HT1080 (cell line): ENCODE measurements at regions not wholly inside any gene's neighbourhood (a gene's known extent, or its start where the extent isn't known, plus 50 kb on each side); places are given as distances from the start of the nearest gene placed in this dataset.
A peak's percentile ranks its signal among the peaks of the same experiment; 100 is the strongest.

ENCODE experiments used
- DNase-seq: peaks from one replicate; pipeline ENCODE4 v3.0.0-alpha.2; 2015; ENCODE audit warnings: low read depth

DNA sequence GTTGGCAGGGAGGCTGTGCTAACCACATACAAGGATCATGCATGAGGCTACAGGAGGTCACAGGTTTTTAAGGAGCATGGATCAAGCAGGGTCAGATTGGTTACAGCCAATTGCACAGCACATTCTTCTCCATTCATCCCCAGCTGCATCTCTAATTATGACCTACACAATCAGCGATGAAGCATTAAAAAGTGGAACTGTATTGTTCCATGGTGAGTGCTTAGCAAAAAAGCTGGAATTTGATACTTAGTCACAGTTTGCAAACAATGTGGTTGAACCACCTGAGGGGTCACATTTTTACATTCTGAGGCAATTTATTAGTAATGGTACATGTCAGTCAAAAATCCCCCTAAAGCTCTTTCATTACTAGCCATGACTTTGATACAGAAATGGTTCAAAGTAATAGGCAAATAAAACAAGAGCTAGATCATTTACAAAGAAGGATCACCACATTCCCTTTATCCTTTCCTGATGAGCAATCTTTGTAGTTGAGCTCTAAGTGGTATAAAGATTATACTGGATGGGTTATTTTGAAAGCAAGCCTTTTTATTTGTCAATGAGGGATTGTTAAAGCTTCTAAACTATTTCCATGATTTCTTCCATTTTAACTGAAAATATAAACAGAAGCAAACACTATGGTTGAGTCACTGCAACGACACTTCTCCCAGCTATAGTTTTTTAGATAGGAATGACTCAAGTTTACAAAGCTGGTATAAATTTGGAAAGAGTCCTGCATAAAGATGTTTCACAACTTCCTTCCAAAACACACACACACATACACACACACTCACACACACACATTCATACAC, 217.8 kb upstream of the SEMA3A start:
- peak; percentile 93 for DNase-seq

DNA sequence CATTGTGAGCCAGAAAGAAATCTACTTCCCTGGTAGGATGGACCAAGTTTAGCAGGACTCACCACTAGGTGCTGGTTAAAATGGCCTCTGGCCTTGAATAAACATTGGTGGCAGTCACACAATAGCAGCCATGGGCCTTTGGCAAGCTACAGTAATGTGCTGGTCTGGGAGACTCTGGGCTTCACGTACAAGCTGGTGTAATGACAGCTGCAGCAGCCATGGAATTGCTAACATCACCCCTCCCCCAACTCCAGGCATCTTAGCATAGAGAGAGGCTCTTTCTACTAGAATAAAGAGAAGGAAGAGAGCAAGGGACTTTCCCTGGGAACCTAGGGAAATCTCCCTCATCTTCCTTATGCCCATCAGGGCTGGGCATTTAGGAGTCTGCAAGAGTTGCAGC, 205.1 kb upstream of the SEMA3A start:
- DNase-seq: no peak

DNA sequence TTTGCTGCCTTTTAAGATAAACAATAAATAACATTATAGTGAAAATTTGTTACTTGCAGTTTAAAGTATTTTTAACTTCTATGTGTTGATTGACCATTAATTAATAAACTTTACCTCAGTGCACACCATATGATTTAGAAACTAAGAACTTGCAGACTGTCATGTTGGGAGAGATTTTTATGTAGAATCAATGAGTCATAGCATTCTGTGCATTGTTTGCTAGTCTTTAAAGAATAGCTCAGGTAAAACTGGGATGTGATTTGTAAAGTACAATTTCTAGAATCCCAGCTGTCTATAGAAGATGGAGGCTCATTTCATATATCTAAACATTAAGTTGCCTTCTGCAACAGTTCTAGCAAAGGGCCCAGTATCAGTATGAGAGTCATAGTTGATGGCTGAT, 199.6 kb upstream of the SEMA3A start:
- DNase-seq: no peak

DNA sequence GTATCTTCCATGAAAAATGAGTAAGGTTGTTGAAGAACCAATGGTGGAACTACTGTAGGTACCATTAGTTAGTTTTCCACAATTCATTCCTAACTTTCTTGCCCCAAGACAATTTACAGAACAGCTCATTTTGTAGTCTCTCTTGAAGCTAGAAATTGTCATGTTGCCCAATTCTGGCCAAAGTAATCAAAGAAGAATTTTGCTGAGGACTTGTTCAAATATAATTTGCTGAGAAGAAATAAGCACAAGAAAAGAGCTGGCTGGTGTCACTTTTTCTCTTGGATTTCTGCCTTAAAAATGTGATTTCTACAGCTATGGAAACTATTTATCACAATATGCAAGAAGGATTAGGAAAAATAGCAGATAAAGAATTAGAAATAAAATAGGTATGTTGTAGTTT, 199.2 kb upstream of the SEMA3A start:
- no peak for DNase-seq

DNA sequence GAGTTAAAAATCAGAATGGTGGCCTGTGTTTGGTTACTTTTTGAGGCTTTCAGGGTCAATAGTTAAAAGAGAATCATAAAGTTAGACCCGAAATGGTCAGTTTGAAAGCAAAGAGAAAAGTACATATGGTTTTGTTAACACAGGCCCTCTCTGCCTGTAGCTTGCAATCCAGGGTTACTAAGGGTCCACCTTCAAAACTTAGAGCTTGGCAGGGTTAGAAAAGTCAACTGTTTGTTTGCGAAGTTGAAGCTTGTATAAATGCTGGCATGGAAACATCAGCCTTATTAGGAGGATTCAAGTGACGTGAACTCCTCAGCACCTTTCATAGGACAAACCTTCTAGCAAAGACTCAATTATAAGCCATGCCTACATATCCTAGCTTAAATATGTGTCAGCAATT, 196.3 kb upstream of the SEMA3A start:
- DNase-seq: no peak

DNA sequence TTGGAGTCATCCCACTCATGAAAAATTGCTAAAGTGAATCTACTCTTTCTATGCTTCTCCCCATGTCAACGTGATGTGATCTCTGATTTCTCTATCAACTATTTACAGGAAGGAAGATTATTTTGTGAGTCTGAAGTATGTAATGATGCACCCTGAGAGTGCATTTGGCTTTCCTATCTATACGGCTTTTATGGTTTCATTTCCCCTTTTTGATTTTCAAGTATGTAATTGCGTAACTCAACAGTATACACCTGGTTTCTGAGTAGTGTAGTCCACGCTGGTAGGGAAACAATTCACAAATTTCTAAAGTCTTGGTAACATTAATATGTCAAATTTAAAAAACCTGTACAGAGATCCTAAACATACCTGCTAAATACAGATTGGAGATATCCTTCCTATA, 194.7 kb upstream of the SEMA3A start:
- no peak for DNase-seq

DNA sequence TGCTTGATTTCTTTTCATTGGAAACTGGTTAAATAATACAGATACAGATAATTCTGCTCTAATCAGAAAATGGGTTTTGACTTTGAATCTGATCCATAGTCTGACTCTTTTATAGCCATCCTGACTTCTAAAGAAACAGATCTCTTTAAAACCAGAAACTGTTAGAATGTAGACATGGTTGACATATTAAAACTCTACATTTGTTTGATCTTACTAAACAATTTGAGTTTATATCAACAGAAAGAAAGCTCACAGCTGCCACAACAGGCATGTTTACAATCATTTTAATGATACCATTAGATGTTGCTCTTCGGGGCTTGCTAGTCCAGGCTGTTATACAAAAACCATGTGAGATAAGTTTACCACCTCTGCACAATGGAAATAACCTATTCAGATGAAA, 193.0 kb upstream of the SEMA3A start:
- no peak for DNase-seq

DNA sequence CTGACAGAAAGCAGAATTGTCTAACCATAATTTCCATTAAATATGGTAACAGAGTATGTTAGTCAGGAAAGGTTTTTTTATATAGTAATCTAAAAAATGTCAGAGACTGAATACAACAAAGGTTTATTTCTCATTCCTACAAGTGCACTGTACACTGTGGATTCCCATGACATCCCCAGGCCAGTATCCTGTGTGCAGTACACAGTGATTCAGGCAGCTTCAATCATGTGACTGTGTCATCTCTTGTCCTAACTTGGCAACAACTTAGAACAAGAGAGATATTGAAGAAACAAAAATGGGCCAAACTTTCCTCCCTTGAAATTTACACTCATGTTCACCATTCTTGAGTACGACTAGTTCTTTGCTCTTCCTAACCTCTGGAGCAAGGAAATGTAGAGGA, 189.8 kb upstream of the SEMA3A start:
- DNase-seq: peak; percentile 9

DNA sequence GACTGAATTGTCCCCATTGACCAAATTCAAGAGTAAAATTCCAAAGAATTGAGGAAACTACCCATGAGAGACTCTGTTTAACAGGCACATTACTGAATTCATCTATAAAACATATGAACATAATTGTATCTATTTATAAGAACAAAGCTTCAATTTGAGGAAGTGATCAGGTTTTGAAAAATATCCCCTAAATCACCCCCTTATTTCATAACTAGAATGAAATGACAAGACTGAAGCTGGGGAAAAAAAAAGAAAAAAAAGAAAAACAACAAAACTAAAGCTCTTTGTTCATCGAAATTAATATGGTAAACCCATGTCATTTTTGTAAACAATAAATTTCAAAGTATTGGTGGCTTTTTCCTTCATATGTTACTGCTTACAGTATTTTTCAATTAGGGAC, 184.9 kb upstream of the SEMA3A start:
- DNase-seq: no peak

DNA sequence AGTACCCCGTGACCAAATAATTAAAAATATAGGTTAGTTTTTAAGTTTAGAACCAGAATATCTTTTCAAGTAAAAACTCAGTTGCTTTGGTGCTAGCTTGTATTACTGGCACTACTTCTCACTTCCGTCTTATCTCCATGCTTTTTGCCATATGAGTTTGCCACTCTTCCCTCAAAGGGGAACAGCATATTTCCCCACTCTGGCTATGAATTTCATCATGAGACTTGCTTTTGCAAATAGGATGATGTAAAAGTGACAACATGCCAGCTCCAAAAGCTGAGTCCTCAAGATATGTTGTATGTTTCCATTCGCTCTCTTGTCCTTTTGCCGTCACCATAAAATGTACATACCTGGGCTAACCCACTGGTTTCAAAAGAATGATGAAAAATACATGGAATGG, 178.1 kb upstream of the SEMA3A start:
- DNase-seq: no peak

DNA sequence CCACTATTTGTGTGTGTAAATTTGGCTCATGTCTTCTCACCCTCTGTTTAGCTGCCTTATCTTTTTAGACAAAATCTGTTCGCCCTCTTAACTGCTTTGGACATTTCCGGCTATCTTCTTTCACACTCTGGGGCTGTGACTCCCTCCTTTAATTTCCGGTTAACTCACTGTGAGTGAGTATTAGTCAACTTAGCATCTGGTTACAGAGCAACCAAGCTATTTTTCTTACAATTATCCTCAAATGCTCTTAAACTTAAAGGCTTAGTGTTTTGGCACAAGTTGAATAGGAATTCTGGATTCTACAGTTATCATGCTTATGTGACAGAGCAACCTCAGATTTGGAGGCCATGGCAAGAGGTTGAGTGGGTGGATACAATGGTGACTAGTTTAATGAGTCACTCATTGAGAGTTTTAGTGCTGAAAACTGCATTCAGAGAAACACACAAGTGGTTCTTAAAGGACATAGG, 177.6 kb upstream of the SEMA3A start:
- peak; percentile 94 for DNase-seq

DNA sequence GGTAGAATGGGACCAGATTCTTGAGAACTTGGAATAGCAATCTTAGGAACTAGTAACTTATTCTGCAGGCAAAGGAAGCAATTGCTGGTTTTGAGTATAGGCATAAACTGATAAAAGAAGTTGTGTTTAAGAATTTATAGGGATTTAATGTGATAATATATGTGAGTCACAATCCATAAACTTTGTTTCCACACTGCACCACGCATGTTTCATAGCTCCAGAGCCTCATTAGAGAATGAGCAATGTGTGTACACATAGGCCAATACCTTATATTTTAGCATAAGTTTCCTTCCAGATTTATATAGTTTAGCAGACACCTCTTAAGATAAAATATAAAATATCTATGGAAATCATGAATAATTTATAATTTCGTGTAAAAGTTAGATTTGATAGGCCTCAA, 175.5 kb upstream of the SEMA3A start:
- no peak for DNase-seq

DNA sequence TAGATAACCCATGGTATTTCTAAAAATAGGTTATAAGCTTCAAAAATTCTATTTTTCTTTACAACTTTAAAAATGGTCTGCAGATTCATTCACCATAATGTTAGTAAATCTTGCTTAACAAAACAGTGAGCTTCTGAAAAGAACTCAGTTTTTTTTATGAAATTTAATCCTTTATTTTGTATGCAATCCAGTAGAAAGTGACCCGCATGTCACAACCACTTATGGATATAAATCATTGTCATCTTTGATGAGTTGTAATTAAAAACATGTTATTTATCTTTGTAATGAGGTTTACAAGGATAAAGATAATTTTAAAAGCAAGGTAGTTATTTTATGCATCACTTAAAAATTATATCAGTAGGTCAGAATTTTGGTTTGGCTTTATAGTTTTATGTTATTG, 173.5 kb upstream of the SEMA3A start:
- DNase-seq: no peak

DNA sequence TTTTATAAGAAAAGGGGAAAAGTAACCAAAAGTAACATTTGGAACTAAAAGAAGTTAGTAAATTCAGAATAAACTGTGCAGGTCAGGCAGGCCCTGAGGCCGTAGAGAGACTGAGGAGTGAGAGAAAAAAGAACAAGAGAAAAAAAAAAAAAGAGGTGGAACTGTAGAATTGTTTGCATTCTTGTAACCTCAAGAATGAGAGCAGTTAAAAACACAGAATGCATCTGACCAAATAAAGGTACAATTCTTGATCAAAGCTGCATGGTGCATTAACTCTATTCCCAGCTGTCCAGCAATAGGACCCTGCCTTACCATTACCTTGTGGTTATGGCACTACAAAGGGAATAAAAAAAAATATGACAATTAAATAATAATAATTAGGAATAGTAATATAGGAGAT, 170.1 kb upstream of the SEMA3A start:
- DNase-seq: peak; percentile 11

DNA sequence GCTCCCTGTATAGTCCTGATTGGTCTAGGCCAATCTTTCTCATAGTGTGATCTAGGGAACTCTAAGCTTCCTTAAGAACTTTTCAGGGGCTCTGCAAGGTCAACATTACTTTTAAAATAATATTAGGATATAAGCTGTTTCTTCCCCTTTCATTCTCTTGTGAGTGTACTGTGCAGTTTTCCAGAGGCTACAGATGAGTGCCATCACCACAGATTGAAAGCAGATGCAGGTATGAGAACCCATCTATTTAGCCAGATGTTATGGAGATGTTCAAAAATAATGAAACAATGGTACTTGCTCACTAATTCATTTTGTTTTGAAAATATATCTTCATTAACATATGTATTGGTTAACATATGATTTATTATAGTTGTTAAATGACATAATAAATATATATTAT, 169.2 kb upstream of the SEMA3A start:
- no peak for DNase-seq

DNA sequence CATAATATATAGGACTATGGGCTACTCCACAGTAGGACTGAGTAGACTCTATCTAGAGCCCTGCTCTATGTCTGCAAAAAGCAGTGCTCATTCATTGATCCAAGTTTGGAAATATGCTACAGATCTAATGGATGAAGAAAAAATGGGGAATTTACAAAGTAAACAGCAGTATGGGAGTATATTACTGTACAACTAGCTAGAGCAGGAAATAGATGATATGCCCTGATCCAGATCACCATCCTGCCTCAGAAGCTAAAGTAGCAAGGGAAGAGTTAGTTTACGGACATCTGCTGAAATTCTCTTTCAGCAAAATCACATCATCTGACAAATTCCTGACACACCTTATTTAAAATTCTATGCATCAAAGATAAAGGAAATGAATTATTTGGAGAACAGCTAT, 168.2 kb upstream of the SEMA3A start:
- no peak for DNase-seq

DNA sequence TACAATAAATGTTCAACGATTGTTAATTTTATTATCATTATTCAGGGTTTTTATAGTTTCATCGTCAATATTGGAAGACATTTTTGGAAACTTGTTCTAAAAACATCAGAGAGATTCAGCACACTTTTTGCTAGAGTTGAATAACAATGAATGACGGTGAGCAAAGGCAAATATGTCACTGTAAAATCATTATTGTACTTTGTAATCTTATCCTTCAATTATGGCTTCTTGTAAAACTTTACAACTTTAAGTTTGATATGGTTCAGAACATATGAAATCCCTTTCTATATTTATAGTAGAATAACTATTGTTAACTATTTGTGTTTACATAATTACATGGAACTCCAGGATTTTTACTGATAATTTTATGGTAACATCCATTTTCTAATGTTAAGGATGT, 167.8 kb upstream of the SEMA3A start:
- no peak for DNase-seq

DNA sequence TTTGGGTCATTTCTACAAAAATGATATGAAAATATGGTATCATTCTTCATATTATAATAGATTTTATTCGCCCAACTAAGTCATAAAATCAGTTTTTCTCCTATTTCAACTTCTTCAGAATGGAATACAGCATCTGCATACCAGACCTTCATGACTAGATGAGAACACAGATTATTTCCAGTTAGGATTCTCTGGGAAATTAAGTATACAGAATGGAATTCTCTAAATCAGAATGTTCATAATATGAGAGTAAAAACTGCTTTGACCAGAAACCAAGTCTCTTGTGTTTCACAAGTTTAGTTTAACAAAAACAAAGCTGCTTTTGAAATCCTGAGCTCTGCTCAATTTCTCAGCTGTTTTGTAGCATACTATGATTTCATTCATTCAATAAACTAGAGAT, 160.3 kb upstream of the SEMA3A start:
- no peak for DNase-seq

DNA sequence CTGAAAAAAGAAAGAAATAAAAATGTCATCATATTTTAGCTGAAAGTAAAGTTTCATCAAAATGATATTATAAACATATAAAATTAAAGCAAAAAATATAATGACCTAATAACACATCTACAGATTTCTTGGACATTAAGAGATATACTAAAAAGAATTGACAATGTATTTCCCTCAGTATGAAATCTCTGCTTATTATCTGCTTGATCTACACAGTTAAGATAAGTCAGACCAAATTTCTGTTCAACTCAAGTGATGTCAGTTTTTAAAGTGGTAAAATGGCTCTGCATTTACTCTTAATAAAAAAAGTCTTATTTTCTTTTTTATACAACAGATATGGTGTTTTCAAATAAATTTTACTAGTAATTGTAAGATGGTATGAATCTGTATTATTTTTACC, 159.4 kb upstream of the SEMA3A start:
- DNase-seq: no peak

DNA sequence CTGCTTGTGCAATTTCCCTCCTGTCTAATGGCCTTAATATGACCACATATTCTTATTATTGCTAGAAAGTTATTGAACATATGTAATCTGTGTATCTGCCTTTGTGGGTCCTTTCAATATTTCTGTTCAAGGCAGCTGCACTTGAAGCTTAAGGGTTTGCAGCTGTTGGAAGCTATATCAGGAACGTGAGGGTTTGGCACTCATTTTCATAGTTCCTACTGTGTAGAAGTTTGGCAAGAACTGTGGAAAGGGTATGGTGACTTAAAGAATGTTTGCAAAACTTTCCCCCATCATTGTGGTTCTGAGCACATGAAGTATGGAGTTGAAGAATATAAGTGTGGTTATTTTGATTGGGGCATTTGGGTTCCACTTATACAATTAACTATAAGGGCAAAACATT, 144.7 kb upstream of the SEMA3A start:
- DNase-seq: no peak

DNA sequence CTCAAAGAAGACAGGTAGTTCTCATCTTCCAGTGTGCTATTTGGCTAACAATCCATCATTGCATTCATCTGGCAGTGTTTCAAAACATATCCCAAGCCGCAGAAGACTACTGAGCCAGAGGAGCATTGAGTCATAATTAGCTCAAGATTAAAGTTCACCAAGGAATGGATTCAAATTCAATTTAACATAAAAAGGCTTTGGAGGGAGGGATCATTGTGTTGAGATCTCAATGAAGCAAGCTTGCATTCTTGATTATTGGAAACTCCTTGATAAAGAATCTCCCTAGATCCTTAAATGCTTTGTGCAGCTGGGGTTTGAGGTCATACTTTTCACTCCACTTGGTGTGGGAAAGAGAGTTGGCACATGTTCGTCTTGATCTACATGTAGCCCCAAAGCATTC, 142.8 kb upstream of the SEMA3A start:
- no peak for DNase-seq

DNA sequence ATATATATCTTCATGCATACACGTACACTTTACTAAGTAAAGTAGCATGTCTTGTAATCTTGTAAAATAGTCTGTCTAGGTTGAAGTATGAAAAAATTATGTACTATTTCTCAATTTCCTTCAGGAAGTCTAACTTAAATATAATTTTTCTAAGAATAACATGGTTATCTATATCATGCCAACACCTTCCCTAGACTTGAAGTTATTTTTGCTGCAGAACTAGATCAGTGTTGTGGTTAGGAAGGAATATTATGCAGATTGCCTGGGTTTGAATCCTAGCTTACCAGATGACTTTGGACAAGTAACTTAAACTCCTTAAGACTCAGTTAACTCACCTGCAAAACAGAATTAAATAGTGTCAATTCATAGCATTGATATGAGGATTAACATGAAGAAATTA, 142.2 kb upstream of the SEMA3A start:
- no peak for DNase-seq

DNA sequence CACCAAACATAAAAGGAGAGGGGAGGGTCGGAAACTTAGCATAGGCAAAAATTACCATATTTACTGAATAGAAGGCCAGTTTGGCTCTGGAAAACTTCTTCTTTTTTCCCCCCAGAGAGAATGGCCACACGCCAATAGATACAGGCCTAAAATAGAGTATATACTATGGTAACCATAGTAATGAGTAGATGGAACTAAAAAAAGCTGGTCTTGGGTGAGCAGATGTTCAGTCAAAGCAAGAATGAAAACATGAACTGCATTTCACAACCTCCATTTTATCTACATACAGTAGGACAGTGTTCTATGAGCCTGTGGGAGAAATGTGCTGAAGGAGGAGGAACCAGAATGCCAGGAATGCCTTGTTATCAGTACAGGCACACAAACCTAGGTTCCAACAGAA, 141.7 kb upstream of the SEMA3A start:
- DNase-seq: no peak

DNA sequence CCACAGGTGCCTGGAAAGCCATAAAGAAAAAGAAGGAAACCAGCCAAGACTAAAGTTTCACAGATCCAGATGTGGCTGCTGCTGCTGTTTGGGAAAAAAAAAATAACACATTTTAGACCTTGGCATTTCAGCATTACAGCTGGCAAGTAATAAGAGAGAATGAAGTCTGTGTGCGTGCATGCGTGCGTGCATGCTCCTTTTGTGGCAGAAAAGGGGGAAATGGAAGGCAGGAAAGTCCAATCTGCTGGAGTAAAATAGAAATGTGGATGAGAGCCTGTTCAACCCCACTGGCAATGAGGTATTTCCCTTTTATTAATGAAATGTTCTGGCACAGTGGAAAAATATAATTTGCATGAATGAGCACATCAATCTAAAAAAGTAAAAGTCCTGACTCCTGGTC, 137.0 kb upstream of the SEMA3A start:
- no peak for DNase-seq
